OCI-LY7 (cell line): ENCODE measurements at regions not wholly inside any gene's neighbourhood (a gene's known extent, or its start where the extent isn't known, plus 50 kb on each side); places are given as distances from the start of the nearest gene placed in this dataset.
A peak's percentile ranks its signal among the peaks of the same experiment; 100 is the strongest.

Experiments
- CTCF ChIP-seq: fragments of 200-600 bp; sonication (generic); conservative IDR thresholded peaks from 2 replicates; pipeline ENCODE4 v1.5.1; 2014; ENCODE audit warnings: mild to moderate bottlenecking, antibody characterized with exemption, low read length, moderate library complexity, mixed read lengths
- EZH2phosphoT487 ChIP-seq: fragments of 200-600 bp; sonication (generic); IDR thresholded peaks from 2 replicates; pipeline ENCODE4 v1.6.1; 2018; ENCODE audit warnings: low read depth, borderline replicate concordance, mild to moderate bottlenecking, mixed run types, antibody characterized with exemption, low read length, moderate library complexity, mixed read lengths

- peak; percentile 52 for TF ChIP-seq CTCF
- no peak for TF ChIP-seq EZH2phosphoT487
Observed at GRCh38 chr4:125244848-125245450, 69.8 kb upstream of the FAT4 start.
